HCT116 (cell line): ENCODE measurements at regions not wholly inside any gene's neighbourhood (a gene's known extent, or its start where the extent isn't known, plus 50 kb on each side); places are given as distances from the start of the nearest gene placed in this dataset.

Experiments
- ATAC-seq: fragments of 200-7000 bp; cut with Tn5 transposase; 2 replicates; pipeline ENCODE4 v1.9.1; 2020; ENCODE audit warnings: mild to moderate bottlenecking, moderate library complexity
- BruUV-seq: library from RNA; stranded (reverse); fragments of 400-500 nt; replicated peaks from 2 replicates; lab custom pipeline; 2021; lab: Mats Ljungman, UMichigan
- CTCF ChIA-PET: fragments of 300-600 bp; sonication (Branson Sonifier 250); formaldehyde crosslinking; loops from one replicate; lab custom pipeline; 2021; ENCODE audit warnings: antibody characterized with exemption; lab: Charles Lee
- POLR2A ChIA-PET: fragments of 300-600, 350-600 bp; sonication (Branson Sonifier 250); formaldehyde crosslinking; loops from one replicate; lab custom pipeline; 2021; ENCODE audit warnings: antibody characterized with exemption; lab: Charles Lee
- RAD21 ChIA-PET, 2 experiments: fragments of 300-600 bp; sonication (Branson Sonifier 250); formaldehyde crosslinking; loops; one replicate each; lab custom pipeline; 2023; ENCODE audit warnings: low total read pairs in 2 of 2; ENCODE audit not compliant: uncharacterized antibody in 2 of 2, unreplicated experiment in 2 of 2, low non-redundant PET in 1 of 2; lab: Charles Lee
- DNase-seq: peaks from one replicate; pipeline ENCODE4 v3.0.0-alpha.2; 2010; ENCODE audit warnings: low read depth, low spot score
- H2AFZ ChIP-seq: fragments of 200-600 bp; shearing (Covaris generic), sonication (generic); 2 replicates; pipeline ENCODE4 v1.6.1; 2017; ENCODE audit warnings: low read depth, mixed run types, mixed read lengths, antibody characterized with exemption, low read length; ENCODE audit not compliant: poor library complexity, severe bottlenecking
- H3K27ac ChIP-seq: 2 replicates; pipeline ENCODE4 v1.5.1; 2012; ENCODE audit warnings: low read depth, low read length
- H3K27me3 ChIP-seq: fragments of 200-600 bp; sonication (generic); 2 replicates; pipeline ENCODE4 v1.6.1; 2016; ENCODE audit warnings: mixed run types, low read length, mixed read lengths; ENCODE audit not compliant: insufficient read depth
- H3K36me3 ChIP-seq, 2 experiments: fragments of 200-500 bp in 1 of 2; fragments of 200-600 bp in 1 of 2; sonication (Bioruptor generic) in 1 of 2; sonication (generic) in 1 of 2; 2 replicates each; pipeline versions ENCODE4 v1.5.1 to v1.6.1; 2014 to 2016; ENCODE audit warnings: low read length in 2 of 2, inconsistent platforms in 1 of 2, mixed read lengths in 1 of 2, mixed run types in 1 of 2; ENCODE audit not compliant: insufficient read depth in 2 of 2, control insufficient read depth in 1 of 2
- H3K4me1 ChIP-seq, 2 experiments: fragments of 200-600 bp in 1 of 2; sonication (generic) in 1 of 2; 2 replicates each; pipeline versions ENCODE4 v1.5.1 to v1.6.1; 2012 to 2017; ENCODE audit warnings: low read length in 2 of 2, inconsistent platforms in 1 of 2, mild to moderate bottlenecking in 1 of 2, mixed read lengths in 1 of 2, mixed run types in 1 of 2, moderate library complexity in 1 of 2; ENCODE audit not compliant: insufficient read depth in 2 of 2, control insufficient read depth in 1 of 2
- H3K4me2 ChIP-seq: fragments of 200-600 bp; sonication (generic); 2 replicates; pipeline ENCODE4 v1.6.1; 2017; ENCODE audit warnings: mixed run types, low read length, mixed read lengths
- H3K4me3 ChIP-seq, 2 experiments: fragments of 200-600 bp in 1 of 2; sonication (generic) in 1 of 2; replicated peaks in 1 of 2; 2 replicates each; pipeline ENCODE4 v1.5.1; 2011 to 2016; ENCODE audit warnings: low read length in 2 of 2, control low read depth in 1 of 2, low read depth in 1 of 2, mild to moderate bottlenecking in 1 of 2, mixed read lengths in 1 of 2, mixed run types in 1 of 2
- H3K79me2 ChIP-seq: fragments of 200-600 bp; sonication (generic); 2 replicates; pipeline ENCODE4 v1.6.1; 2017; ENCODE audit warnings: mild to moderate bottlenecking, mixed run types, low read length, moderate library complexity, mixed read lengths; ENCODE audit not compliant: insufficient read depth
- H3K9ac ChIP-seq: fragments of 200-600 bp; sonication (generic); 2 replicates; pipeline ENCODE4 v1.6.1; 2016; ENCODE audit warnings: low read length, mixed read lengths
- H3K9me2 ChIP-seq: fragments of 200-600 bp; sonication (generic), shearing (Covaris generic); 2 replicates; pipeline ENCODE4 v1.6.1; 2017; ENCODE audit warnings: mixed run types, mild to moderate bottlenecking, moderate library complexity; ENCODE audit not compliant: insufficient read depth
- H3K9me3 ChIP-seq, 2 experiments: fragments of 200-500 bp in 1 of 2; fragments of 200-600 bp in 1 of 2; sonication (Bioruptor generic) in 1 of 2; sonication (generic) in 1 of 2; 2 replicates each; pipeline ENCODE4 v1.6.1; 2014 to 2017; ENCODE audit warnings: low read length in 2 of 2, mixed read lengths in 2 of 2, inconsistent platforms in 1 of 2, low read depth in 1 of 2, mild to moderate bottlenecking in 1 of 2, mixed run types in 1 of 2, moderate library complexity in 1 of 2; ENCODE audit not compliant: control insufficient read depth in 1 of 2, insufficient read depth in 1 of 2
- H4K20me1 ChIP-seq: fragments of 200-600 bp; sonication (generic), shearing (Covaris generic); 2 replicates; pipeline ENCODE4 v1.6.1; 2017; ENCODE audit warnings: mixed run types, mild to moderate bottlenecking, moderate library complexity; ENCODE audit not compliant: insufficient read depth
- ELF1 ChIP-seq: IDR thresholded peaks from 2 replicates; pipeline ENCODE4 v1.6.1; 2012; ENCODE audit warnings: low read depth, borderline replicate concordance
- EZH2 ChIP-seq: fragments of 200-600 bp; sonication (generic); IDR thresholded peaks from 2 replicates; pipeline ENCODE4 v1.6.1; 2017; ENCODE audit warnings: antibody characterized with exemption, mixed run types
- FOSL1 ChIP-seq: IDR thresholded peaks from 2 replicates; pipeline ENCODE4 v1.6.1; 2012; ENCODE audit warnings: low read depth
- JUND ChIP-seq: IDR thresholded peaks from 2 replicates; pipeline ENCODE4 v1.6.1; 2012
- RAD21 ChIP-seq: IDR thresholded peaks from 2 replicates; pipeline ENCODE4 v1.6.1; 2012; ENCODE audit warnings: low read depth, mild to moderate bottlenecking
- SRF ChIP-seq: IDR thresholded peaks from 2 replicates; pipeline ENCODE4 v1.6.1; 2012; ENCODE audit warnings: low read depth
- TCF7L2 ChIP-seq: IDR thresholded peaks from 2 replicates; pipeline ENCODE4 v1.7.0; 2011; ENCODE audit warnings: borderline replicate concordance, inconsistent platforms; ENCODE audit not compliant: insufficient read depth, insufficient read length; ENCODE audit errors: extremely low read depth
- ZFX ChIP-seq: fragments of 450-650 bp; IDR thresholded peaks from 2 replicates; pipeline ENCODE4 v1.6.1; 2017
- intact Hi-C: fragments of 100-400 bp; cut with micrococcal nuclease; formaldehyde crosslinking; loops from 2 replicates; pipeline ENCODE4 v1.10.0; 2022
- TF ChIP-seq, protein P1 (sequence below): IDR thresholded peaks from 2 replicates; pipeline ENCODE4 v1.6.1; 2012

DNA sequence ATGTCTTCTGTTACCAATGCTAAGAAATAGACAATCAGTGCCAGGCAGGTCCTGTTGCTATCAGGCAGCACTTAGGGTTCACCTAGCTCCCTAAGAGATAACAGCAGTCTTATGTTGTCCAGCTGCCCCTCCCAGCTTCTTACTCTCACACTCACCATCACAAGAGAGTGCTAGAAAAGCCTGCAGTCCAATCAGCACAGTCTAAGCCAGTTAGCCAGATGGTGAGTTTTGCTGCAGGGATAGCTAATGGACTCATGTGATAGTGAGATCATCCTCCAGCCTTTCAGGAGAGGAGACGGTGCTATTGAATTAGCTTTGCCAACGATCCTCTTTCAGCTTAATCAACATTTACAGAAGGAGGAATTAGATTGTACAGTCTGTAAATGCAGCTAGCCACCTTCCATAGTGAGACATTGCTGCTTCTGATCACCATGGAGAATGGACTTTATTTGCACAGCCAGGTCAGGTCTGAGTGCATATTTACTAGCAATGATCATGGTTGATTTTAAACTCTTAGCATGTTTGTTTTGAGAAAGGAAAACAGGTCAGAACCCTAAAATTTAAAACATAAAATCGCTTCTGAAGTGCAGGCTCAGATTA, 438.3 kb downstream of the CENPC start:
- H2AFZ ChIP-seq = no peak overlapping the region
- H3K4me3 ChIP-seq = no peak overlapping the region
- no peak overlapping the region for H3K9ac ChIP-seq
- no peaks in the 10 kb centered on the region for H3K4me1 ChIP-seq
- H3K36me3 ChIP-seq = no peaks in the 10 kb centered on the region
- H3K27ac ChIP-seq = no peak overlapping the region
- ChIA-PET CTCF (no interaction called here), POLR2A (no interaction called here), RAD21 (no interaction called here)
- no peak for TF ChIP-seq JUND
- TF ChIP-seq, protein P1, sequence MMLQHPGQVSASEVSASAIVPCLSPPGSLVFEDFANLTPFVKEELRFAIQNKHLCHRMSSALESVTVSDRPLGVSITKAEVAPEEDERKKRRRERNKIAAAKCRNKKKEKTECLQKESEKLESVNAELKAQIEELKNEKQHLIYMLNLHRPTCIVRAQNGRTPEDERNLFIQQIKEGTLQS = no peak
- TF ChIP-seq FOSL1 = no peak
- no TSS peak for BruUV-seq
- H3K4me2 ChIP-seq = no peak overlapping the region
- H3K79me2 ChIP-seq = no peaks in the 10 kb centered on the region
- ATAC-seq (no peak), DNase-seq (no peak)
- H3K9me2 ChIP-seq = no peaks in the 10 kb centered on the region
- H4K20me1 ChIP-seq = no peaks in the 10 kb centered on the region
- peaks cover 12 to 13% of the 10 kb centered on the region in 2 experiments; a peak in 3 of 4 replicates for H3K9me3 ChIP-seq
- no peaks in the 10 kb centered on the region for H3K27me3 ChIP-seq
- intact Hi-C loops = no loop called here

DNA sequence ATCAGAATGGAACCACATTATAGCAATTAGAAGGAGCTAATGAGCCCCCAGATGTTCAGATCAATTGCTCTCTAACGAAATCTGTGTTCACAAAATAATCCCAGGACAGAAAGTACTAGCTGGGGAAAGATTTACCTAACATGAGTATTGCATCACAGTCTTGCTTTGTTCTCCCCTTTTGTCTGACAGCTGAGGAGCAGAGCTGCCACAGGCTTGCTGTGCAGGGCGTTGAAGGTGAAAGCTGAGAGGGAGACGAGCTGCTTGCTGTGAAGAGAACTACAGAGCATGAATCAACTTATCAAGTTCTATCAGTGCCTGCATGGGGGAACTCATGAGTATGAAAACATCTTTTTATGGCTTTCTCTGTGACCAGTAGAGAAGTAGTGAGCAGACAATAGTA, 441.2 kb downstream of the CENPC start:
- ChIA-PET RAD21 (no interaction called here), POLR2A (no interaction called here), CTCF (no interaction called here)
- Histone ChIP-seq H3K9me3 (peaks cover 9 to 19% of the 10 kb centered on the region in 2 experiments; a peak in 3 of 4 replicates), H2AFZ (no peak overlapping the region), H3K4me2 (no peak overlapping the region), H3K9me2 (no peaks in the 10 kb centered on the region), H4K20me1 (no peaks in the 10 kb centered on the region), H3K4me3 (no peak overlapping the region), H3K4me1 (no peaks in the 10 kb centered on the region), H3K9ac (no peak overlapping the region), H3K79me2 (no peaks in the 10 kb centered on the region), H3K27ac (no peak overlapping the region), H3K27me3 (no peaks in the 10 kb centered on the region), H3K36me3 (no peaks in the 10 kb centered on the region)
- DNase-seq (no peak), ATAC-seq (no peak)
- TF ChIP-seq TCF7L2 (no peak), EZH2 (no peak), ZFX (no peak), JUND (no peak), SRF (no peak), RAD21 (no peak), ELF1 (no peak)
- intact Hi-C loops = no loop called here
- no TSS peak for BruUV-seq
